HG03097 (cell line): ENCODE measurements at regions not wholly inside any gene's neighbourhood (a gene's known extent, or its start where the extent isn't known, plus 50 kb on each side); places are given as distances from the start of the nearest gene placed in this dataset.

Experiments used
- ATAC-seq: cut with Tn5 transposase; IDR thresholded peaks from one replicate; pipeline ENCODE4 v1.9.1; 2021; ENCODE audit not compliant: unreplicated experiment, low FRiP score

- no peak for ATAC-seq
These were observed 82.3 kb downstream of the MYCN start for GRCh38 chr2:16022548-16023240.

GRCh38 chr2:16021611-16022363 lies 81.4 kb downstream of the MYCN start:
- no peak for ATAC-seq

GRCh38 chr2:16020389-16021008 lies 80.1 kb downstream of the MYCN start:
- no peak for ATAC-seq

- no peak for ATAC-seq
These were observed 79.4 kb downstream of the MYCN start for GRCh38 chr2:16019617-16020351.

- no peak for ATAC-seq
These were observed 78.7 kb downstream of the MYCN start for GRCh38 chr2:16019060-16019480.

- no peak for ATAC-seq
These were observed 78.1 kb downstream of the MYCN start for GRCh38 chr2:16018277-16019059.

- ATAC-seq = no peak
These were observed 75.9 kb downstream of the MYCN start for GRCh38 chr2:16016282-16016681.

- no peak for ATAC-seq
These were observed 75.5 kb downstream of the MYCN start for GRCh38 chr2:16015903-16016265.

- ATAC-seq = no peak
These were observed 75.0 kb downstream of the MYCN start for GRCh38 chr2:16015210-16015902.

GRCh38 chr2:16014802-16015201 lies 74.5 kb downstream of the MYCN start:
- no peak for ATAC-seq

GRCh38 chr2:16014041-16014787 lies 73.9 kb downstream of the MYCN start:
- no peak for ATAC-seq

- ATAC-seq = no peak
These were observed 73.1 kb downstream of the MYCN start for GRCh38 chr2:16013359-16013911.

- no peak for ATAC-seq
These were observed 72.4 kb downstream of the MYCN start for GRCh38 chr2:16012626-16013358.

GRCh38 chr2:16012029-16012596 lies 71.8 kb downstream of the MYCN start:
- ATAC-seq = no peak

GRCh38 chr2:16011621-16011960 lies 71.2 kb downstream of the MYCN start:
- no peak for ATAC-seq

GRCh38 chr2:16010951-16011620 lies 70.7 kb downstream of the MYCN start:
- ATAC-seq = no peak

- no peak for ATAC-seq
These were observed 69.7 kb downstream of the MYCN start for GRCh38 chr2:16010011-16010410.
